Neural progenitor cell (in vitro differentiated cells): ENCODE measurements at regions not wholly inside any gene's neighbourhood (a gene's known extent, or its start where the extent isn't known, plus 50 kb on each side); places are given as distances from the start of the nearest gene placed in this dataset.

Experiments used
- EZH2 ChIP-seq: fragments of 200-600 bp; sonication (generic); IDR thresholded peaks from 2 replicates; pipeline ENCODE4 v1.6.1; 2017; ENCODE audit warnings: antibody characterized with exemption, mild to moderate bottlenecking, moderate library complexity
- EZH2phosphoT487 ChIP-seq: fragments of 200-600 bp; sonication (generic); IDR thresholded peaks from 2 replicates; pipeline ENCODE4 v1.6.1; 2017; ENCODE audit warnings: antibody characterized with exemption
- TF ChIP-seq, protein P1 (sequence below): fragments of 200-600 bp; sonication (generic); IDR thresholded peaks from 2 replicates; pipeline ENCODE4 v1.5.1; 2017; ENCODE audit warnings: antibody characterized with exemption, mild to moderate bottlenecking

DNA sequence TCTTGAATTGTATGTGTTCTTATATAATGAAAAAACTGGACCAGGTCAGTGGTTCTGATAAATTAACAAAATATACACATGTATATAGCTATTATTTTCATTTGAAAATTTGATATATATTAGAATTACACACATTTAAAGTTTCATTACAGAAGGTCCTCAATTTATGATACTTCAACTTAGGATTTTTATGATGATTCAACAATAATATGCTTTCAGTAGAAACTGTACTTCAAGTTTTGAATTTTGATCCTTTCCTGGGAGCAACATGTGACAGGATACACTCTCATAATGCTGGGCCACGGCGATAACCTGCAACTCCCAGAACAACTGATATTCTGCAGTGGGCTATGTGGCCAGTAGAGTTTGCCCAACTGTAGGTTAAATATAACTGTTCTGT lies 344.7 kb downstream of the TAF11L14 start:
- TF ChIP-seq, protein P1, sequence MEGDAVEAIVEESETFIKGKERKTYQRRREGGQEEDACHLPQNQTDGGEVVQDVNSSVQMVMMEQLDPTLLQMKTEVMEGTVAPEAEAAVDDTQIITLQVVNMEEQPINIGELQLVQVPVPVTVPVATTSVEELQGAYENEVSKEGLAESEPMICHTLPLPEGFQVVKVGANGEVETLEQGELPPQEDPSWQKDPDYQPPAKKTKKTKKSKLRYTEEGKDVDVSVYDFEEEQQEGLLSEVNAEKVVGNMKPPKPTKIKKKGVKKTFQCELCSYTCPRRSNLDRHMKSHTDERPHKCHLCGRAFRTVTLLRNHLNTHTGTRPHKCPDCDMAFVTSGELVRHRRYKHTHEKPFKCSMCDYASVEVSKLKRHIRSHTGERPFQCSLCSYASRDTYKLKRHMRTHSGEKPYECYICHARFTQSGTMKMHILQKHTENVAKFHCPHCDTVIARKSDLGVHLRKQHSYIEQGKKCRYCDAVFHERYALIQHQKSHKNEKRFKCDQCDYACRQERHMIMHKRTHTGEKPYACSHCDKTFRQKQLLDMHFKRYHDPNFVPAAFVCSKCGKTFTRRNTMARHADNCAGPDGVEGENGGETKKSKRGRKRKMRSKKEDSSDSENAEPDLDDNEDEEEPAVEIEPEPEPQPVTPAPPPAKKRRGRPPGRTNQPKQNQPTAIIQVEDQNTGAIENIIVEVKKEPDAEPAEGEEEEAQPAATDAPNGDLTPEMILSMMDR, result no peak
- TF ChIP-seq EZH2 (no peak), EZH2phosphoT487 (no peak)
